ENCODE measurements at regions not wholly inside any gene's neighbourhood (a gene's known extent, or its start where the extent isn't known, plus 50 kb on each side); places are given as distances from the start of the nearest gene placed in this dataset.

DNA sequence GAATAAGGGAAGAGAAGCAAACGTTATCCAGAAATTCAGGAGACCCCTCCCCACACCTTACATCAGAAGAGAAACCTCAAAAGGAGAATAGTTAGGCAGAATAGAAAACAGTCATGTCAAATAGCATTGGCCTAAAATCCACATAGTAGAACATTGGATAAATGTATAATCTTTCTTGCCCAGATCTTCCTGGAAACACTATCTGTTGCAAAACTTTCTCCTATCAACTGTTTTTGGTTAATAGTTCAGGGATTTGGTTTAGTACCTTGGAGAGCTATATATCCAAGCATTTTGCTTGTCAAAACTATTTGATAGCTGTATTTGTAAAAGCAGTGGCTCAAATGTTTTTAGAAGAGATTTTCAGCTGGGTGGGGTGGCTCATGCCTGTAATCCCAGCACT, 74.3 kb upstream of the PHACTR2 start:
- H2BK20ac ChIP-seq (ENCODE audit: low read length): no peak overlapping the region
- no peak overlapping the region for H3K9ac ChIP-seq (replicated peaks in 1 of 4; ENCODE audit: extremely low read depth in 1 of 4, low read depth in 3 of 4, low read length in 3 of 4)
- DNase-seq (ENCODE audit: low read depth in 1 of 2, low spot score in 2 of 2): no peak
- H4K8ac ChIP-seq (ENCODE audit: extremely low read depth, insufficient read depth, low read length): no peak overlapping the region
- H3K23me2 ChIP-seq (ENCODE audit: low read depth, low read length): no peaks in the 10 kb centered on the region
- ChIA-PET POLR2A (ENCODE audit: partially characterized antibody) (no interaction called here), CTCF (ENCODE audit: partially characterized antibody) (interaction anchor here (0.6 to 2.0 kb wide), 6 partner anchors 8 to 924 kb away, joined by 3 to 5 read pairs (median 4); no protein-coding TSS in a partner anchor)
- FAIRE-seq: no peak
- H2AK5ac ChIP-seq (ENCODE audit: low read depth, low read length): no peak overlapping the region
- no peak overlapping the region for H4K5ac ChIP-seq (ENCODE audit: insufficient read length, low read depth, low read length)
- no peak overlapping the region for H3K4me3 ChIP-seq (ENCODE audit: extremely low read depth in 1 of 4, insufficient read depth in 2 of 4, low read depth in 3 of 4, low read length in 4 of 4)
- no peak overlapping the region for H2BK120ac ChIP-seq (replicated peaks; ENCODE audit: low read depth, low read length)
- H3K14ac ChIP-seq (ENCODE audit: insufficient read length): no peak overlapping the region
- no peak overlapping the region for H3K23ac ChIP-seq (ENCODE audit: insufficient read length)
- no peak overlapping the region for H2AFZ ChIP-seq (ENCODE audit: low read length)
- no peak for TF ChIP-seq POU5F1 (IDR thresholded peaks at IDR 0.05; ENCODE audit: low read depth, low read length)
- no peak for TF ChIP-seq SIX5 (IDR thresholded peaks at IDR 0.05; ENCODE audit: low read depth, low read length)
- TF ChIP-seq TBP (IDR thresholded peaks at IDR 0.05; ENCODE audit: low read depth, low read length): no peak
- TF ChIP-seq CEBPB (IDR thresholded peaks at IDR 0.05; ENCODE audit: low read depth, low read length): no peak
- TF ChIP-seq CREB1 (IDR thresholded peaks at IDR 0.05): no peak
- no peak for TF ChIP-seq EZH2 (IDR thresholded peaks at IDR 0.05; ENCODE audit: low read depth, low read length, severe bottlenecking)
- no peak for TF ChIP-seq EGR1 (IDR thresholded peaks at IDR 0.05; ENCODE audit: borderline replicate concordance, low read depth, low read length)
- TF ChIP-seq KDM4A (IDR thresholded peaks at IDR 0.05; ENCODE audit: low read depth, low read length, severe bottlenecking): no peak
- TF ChIP-seq CTBP2 (IDR thresholded peaks at IDR 0.05; ENCODE audit: borderline replicate concordance, insufficient read depth, insufficient read length, low read length): no peak
- H3K9me3 ChIP-seq (ENCODE audit: insufficient read depth in 2 of 2, low read depth in 1 of 2, low read length in 1 of 2): no peaks in the 10 kb centered on the region
- H4K20me1 ChIP-seq (replicated peaks in 1 of 2; ENCODE audit: control insufficient read depth in 1 of 2, insufficient read depth in 2 of 2, low read length in 2 of 2): no peaks in the 10 kb centered on the region
- H3K18ac ChIP-seq (ENCODE audit: extremely low read depth, low read length): no peak overlapping the region
- no peaks in the 10 kb centered on the region for H3K79me1 ChIP-seq (ENCODE audit: low read depth, low read length)
- H3K79me2 ChIP-seq (ENCODE audit: control insufficient read depth in 1 of 2, insufficient read depth in 2 of 2, low read length in 2 of 2): no peaks in the 10 kb centered on the region
- no peak overlapping the region for H2BK15ac ChIP-seq (ENCODE audit: low read length)
- no peak overlapping the region for H2BK5ac ChIP-seq (ENCODE audit: low read depth, low read length)
- 67% methylated on average over 1 of the region's 1 CpG; no CpG with 5 or more reads in 1 of the 2 experiments for whole genome bisulfite sequencing, 2 experiments (ENCODE audit: extremely low coverage in 1 of 2, insufficient coverage in 1 of 2, insufficient read length in 1 of 2, insufficient replicate concordance in 2 of 2, low coverage in 1 of 2, low lambda C conversion rate in 2 of 2, missing lambda C conversion rate in 1 of 2)
- H4K91ac ChIP-seq (replicated peaks; ENCODE audit: insufficient read length, low read length): no peak overlapping the region
- H3K4me1 ChIP-seq (replicated peaks in 1 of 4; ENCODE audit: control insufficient read depth in 3 of 4, insufficient read depth in 4 of 4, low read length in 3 of 4): peaks cover 0 to 5% (median 2%) of the 10 kb centered on the region in 4 experiments; a peak in 2 of 7 replicates
- no peak overlapping the region for H3K4ac ChIP-seq (replicated peaks; ENCODE audit: insufficient read length, low read depth, low read length)
- H3K27me3 ChIP-seq (replicated peaks in 1 of 4; ENCODE audit: control insufficient read depth in 3 of 4, extremely low read depth in 1 of 4, insufficient read depth in 3 of 4, low read length in 3 of 4): no peaks in the 10 kb centered on the region
- H3K56ac ChIP-seq (replicated peaks; ENCODE audit: insufficient read length, low read depth, low read length): no peak overlapping the region
- no peak overlapping the region for H3K27ac ChIP-seq (ENCODE audit: low read depth, low read length)
- no peak overlapping the region for H2BK12ac ChIP-seq (ENCODE audit: low read depth, low read length)
- no peak overlapping the region for H3K4me2 ChIP-seq (ENCODE audit: insufficient read depth in 1 of 2, low read depth in 2 of 2, low read length in 2 of 2)
- H3K36me3 ChIP-seq (ENCODE audit: control insufficient read depth in 2 of 4, insufficient read depth in 4 of 4, low read length in 3 of 4): no peaks in the 10 kb centered on the region

All from H1 (cell line).